NCI-H69 (cell line): ENCODE measurements at regions not wholly inside any gene's neighbourhood (a gene's known extent, or its start where the extent isn't known, plus 50 kb on each side); places are given as distances from the start of the nearest gene placed in this dataset.

ENCODE experiments used
- DNase-seq: peaks from one replicate; lab custom pipeline; 2025; lab: John Stamatoyannopoulos, UW

DNA sequence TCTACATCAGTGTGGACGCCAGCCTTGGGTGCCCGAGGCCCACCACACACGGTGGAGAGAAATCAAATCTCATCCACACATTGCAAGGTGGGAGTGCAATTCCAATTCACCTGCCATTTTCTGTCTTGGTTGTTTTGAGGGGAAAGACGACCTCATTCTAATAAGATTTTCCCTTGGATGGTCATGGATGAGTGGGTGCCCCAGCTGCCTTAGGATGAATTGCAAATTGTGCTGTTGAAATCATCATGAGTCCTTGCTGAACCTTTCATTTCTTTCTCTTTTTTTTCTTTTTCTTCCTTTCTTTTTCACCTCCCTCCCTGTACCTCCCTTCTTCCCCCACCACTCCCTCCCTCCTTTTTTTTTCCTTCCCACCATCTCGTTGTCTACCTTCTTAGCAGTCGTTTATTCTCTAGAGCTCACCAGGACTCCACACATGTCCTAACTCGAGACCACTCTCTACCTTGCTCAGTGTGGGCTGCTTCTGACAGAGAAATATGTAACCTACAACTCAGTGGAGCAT lies 266.9 kb upstream of the NFE2L3 start:
- no peak for DNase-seq

DNA sequence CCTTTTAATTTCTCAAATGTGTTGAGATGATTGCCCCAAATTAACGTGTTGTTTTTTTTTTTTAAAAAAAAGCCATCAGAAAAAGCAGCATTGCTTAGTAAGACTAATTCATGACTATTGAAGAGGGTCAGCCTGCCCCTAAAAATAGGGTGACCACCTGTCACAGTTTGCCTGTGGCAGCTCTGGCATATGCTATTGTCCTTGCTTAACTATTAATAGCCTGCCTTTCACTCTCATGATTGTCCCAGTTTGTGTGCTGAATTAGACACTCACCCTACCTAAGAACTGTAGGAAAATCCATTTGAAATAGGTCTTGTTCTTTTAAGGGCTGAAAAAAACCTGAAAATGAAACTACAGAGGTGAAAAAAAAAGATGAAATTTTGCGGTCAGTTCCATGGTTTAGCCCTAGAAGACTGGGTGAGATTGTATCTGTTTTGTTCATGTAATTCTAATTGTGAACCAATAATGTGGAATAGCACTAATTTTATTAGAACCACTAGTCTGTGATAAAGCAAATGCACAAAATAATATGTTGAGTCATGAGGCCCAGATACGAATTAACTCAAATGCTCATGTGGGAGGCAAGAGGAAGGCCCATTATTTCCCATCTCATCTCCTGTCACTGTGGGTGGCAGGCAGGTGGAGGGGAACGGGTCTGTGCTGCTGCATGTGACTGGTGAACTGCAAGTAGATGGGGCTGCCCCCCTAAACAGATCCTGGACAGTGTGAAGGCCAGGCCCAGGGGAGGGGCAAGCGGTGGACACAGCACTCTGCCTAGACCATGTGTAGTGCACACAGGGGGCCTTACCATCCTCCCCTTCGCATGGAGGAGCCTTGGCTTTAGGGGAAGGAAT lies 265.4 kb upstream of the NFE2L3 start:
- DNase-seq: no peak

DNA sequence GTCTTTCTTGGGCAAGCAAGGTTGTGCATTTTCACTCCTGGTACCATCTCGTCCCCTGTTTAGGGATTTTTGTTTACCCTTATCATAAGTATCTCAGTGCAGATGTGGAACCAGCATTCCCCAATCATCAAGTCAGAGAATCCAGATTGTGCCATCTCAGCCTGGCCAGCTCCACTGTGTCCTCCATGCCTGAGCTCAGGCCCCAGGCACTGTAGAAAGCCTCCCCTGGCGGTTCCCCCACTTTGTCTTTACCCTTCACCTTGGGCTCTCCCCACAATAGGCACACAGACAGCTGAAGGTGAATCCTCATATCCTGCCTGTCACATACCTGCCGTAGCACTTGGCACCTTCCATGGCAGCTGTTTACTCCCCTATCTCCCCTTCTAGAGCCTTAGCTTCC lies 264.7 kb upstream of the NFE2L3 start:
- no peak for DNase-seq

DNA sequence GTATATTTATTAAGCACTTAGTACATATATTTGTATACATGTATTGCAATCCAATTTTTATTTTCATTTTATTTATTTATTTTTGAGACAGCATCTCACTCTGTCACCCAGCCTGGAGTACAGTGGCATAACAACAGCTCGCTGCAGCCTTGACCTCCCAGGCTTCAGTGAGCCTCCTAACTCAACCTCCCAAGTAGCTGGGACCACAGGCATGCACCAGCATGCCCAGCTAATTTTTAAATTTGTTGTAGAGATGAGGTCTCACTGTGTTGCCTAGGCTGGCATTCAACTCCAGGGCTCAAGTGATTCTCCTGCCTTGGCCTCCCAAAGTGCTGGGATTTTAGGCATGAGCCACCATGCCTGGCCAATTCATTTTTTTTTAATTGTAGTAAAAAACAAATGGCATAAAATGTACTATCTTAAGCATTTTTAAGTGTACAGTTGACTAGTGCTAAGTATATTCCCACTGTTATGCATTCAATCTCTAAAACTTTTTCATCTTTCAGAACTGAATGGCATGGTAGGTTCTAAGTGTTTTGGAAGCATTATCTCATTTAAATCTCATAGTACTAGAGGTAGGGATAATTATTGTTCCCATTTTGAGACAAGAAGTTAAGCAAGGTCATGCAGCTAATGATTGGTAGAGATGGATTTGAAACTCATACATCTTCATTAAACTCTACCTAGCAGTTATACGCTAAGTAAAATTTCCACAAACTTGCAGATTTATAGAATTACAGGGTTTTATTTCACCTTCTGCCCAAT lies 264.0 kb upstream of the NFE2L3 start:
- DNase-seq: no peak

DNA sequence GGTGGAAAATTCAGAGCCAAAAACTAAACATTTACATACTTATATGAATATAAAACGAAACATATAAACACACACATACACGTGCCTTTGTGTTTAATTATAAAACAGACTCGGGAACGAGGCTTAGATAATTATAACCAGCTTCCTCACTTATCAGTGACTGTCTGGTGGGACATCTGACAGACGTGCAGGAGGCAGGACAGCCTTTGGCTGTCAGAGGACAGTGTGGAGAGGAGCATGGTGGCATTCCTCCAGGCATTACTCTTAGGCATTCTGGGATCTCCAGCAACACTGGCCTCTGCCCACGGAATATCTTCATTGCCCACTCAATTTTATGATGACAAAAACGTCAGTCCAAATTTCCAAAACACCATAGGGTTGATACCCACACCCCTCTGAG lies 262.2 kb upstream of the NFE2L3 start:
- DNase-seq: no peak

DNA sequence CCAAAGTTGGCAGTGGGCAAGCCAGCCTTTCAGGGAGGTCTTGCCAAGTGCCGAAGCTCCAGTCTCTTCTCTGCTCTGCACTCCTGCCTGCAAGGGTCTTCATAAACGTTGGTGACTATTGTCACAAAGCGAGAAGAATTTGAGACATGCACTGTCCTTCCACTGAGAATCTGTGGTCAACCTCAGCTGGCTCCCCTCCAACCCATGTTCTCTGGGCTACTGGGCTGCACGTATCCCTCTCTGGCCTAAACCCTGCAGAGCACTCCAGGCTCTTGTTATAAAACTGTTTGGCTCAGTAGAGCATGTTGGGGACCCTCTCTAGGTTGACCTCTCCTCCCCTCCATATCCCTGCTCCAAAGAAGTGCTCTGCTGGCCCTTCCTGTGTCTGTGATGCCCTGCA lies 260.4 kb upstream of the NFE2L3 start:
- DNase-seq: no peak

DNA sequence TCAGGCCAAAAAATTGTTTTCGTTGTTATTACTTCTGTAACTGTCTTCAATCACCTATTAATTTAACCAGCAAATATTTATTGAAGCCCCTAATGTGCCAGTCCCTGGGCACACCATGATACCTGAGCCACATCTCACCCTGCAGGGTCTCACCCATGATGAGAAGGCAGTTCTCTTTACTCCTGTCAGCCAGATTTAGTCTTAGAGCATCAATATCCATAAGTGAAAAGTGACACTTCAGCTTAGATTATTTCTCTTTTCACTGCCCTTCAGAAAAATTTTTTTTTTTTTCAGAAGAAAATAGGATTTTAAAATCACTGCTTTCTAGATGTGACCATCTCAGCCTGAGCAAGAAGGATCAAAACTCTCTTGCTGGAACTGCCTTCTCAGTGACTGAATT lies 258.6 kb upstream of the NFE2L3 start:
- peak; percentile 30 for DNase-seq

DNA sequence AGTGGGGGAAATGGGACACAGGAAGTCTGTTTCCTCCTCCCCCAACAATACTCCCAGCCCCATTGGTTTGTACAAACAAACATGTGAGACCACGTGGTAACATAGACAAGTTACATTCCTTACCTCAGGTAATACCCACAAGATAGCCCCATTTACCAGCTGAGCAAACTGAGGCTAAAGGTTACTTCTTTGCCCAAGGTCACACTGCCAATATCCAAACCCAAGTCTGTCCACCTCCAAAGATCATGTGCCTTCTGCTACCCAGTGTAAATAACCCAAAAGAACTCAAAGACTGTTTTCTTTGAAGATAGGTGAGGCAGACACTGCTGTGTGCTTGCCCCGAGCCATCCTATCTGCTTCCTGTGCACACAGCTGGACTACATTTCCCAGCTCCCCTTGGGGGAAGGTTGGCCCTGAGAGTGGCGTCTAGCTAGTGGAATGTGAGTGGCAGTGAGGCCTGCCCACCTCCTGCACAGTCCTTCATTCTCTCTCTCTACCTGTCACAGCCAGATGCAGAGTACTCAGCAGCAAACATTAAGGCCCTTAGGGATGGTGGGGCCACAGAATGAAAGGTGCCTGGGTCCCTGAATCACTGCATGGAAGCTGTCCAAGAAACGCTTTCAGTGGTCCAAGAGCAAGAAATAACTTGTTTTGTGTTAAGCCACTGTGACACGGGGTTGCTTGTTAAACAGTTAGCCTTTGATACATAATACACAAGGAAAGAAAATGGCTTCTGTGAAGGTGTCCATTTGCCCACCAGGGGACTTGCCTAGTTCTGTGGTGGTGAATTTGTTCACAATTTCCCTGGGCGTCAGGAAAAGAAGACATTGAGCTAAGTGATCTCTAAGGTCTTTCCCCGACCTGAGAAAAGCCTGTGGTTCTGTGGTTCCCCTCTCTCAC lies 257.7 kb upstream of the NFE2L3 start:
- DNase-seq: peak; percentile 61

DNA sequence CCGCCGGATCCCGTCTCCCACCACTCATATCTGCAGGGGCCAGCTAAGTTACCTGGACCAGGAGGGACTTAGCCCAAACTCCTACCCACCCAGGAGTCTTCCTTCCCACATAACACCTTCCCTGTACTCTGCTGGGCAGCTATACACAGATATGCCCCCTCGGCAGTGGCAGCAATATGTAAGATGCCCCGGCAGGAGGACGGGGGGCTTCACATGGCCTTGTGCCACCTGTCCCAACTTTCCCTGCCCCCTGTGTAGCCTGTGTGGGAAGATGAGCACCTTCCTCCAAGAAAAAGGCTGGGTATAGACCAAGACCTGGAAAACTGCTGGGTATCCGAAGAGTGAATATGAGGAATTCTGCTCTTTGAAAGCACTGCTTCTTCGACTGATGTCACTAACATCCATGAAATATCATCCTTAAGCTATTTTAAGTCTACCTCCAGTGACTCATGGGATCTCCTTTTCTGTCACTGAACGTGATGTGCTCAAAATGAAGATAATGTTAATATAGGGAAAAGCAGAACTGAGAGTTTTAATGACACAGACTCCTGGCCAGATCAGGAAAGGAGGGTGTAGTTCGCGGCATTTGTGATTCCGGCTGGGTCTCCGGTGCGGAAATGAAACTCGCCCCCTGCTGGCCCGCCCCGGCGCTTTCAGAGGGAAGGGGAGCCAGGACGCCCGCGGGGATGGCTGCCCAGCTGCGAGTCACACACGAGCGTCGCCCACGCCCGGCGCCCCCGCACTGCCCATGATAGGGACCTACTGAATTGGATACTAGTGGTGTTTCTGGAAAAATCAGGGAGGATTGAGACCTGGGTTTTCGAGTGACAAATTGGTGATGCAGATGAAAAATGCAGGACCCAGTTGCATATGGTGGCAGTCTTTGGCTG lies 256.9 kb upstream of the NFE2L3 start:
- peak; percentile 76 for DNase-seq

DNA sequence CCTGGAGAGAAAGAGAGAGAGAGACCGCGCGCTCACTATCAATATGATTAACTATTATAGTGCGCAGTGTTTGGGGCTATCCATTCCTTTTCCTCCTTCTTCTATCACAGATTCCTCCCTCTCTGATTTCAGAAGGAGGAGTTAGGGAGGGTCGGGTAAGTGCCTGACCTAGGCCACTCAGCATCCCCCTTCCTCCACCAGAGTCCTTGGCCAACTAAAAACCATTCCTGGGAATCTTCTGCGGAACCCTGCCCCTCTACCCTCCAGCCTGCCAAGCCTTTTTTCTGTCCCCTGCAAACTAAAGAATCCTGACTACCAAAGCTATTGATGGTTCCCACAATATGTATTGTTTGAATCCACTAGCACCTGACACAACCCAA lies 256.2 kb upstream of the NFE2L3 start:
- no peak for DNase-seq

DNA sequence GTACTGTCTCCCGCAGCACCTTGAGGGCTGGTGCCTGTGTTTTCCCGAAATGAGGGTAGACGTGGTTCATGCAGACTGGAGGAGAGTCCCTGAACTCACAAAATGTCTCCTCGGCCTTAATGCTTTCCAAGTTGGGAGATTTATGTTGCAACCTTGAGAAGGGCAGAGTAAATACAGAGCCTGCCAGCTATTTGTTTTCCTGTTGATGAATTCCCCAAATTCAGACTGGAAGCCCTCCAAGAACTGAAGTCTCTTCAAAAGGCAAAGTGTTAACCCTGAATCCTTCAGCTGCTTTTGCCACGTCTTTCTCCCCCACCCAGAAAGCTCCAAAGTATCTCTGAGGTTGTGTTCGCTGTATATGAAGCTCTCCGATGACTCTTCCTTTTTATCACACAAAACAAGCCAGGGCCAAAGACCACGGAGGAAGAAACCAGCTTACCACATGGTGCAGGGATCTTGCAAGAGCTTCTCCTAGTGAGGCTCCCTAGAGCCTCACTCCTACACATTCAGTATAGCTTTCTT lies 254.7 kb upstream of the NFE2L3 start:
- DNase-seq: no peak

DNA sequence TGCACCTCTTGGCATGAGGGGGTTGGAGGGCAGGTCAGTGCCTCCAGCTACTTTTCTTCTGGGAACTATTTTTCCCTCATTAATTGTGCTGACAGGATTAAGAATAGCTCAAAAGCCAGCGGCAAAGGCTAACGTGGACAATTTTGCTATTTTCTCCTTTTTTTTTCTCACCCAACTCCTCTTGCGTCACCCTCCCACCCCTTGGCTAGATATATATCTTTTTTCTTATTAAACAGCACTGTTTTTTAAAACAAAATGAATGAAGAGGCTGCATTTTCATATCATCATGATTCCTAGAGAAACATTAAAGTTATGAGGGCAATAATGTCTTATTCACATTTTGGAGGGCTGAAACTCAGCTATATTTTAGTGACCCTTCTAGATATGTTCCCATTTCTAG lies 251.8 kb upstream of the NFE2L3 start:
- DNase-seq: no peak

DNA sequence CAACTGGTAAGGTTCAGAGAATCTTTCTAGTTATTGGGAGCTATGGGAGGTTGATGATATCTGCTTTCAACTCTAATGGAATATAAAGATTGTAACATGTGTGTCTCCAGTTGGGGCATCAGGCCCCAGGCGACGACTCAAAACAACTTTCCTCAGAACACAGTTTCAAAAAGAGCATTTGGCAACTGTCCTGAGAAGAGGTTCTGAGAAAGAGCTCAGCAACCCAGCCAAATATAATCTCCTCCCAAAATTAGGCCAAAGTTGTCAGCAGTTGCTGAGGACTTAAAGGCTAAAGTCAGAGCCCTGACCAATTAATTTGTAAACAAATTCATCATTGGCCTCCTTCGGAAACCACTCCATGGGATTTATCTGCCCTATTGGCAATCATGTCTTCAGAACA lies 251.1 kb upstream of the NFE2L3 start:
- DNase-seq: no peak

DNA sequence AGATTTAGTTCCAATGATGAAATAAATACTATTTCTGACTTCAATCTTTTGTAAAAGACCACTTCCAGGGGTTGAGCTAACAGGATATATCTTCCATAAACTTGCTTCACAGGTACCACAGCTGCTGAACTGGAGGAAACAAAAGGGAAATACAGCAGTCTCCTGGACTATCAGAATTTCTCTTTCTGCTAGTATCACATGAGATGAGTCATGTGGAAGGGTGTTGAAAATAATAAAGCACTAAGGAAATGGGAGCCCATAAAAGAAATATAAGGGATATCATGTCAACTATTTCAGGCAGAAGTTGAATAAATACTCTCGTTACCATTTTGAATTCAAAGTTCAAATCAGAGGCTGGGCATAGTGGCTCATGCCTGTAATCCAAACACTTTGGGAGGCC lies 250.3 kb upstream of the NFE2L3 start:
- no peak for DNase-seq

DNA sequence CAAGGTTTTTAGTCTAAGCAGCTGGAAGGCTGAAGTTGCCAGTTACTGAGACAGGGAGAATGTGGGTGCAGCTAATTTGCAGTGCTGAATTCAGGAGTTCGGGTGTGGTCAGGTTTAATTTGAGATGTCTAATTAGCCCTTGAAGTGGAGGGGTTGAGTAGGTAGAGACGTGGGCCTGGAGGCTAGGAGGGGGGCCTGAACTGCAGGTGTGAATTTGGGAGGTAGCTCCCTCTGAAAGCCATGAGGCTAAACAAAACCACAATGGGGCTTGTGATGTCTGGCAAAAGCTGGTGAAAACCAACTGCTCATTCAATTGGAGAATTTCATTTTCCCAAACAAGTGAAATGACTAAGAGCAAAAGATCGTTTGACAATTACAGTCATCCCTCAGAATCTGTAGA lies 246.0 kb upstream of the NFE2L3 start:
- peak; percentile 39 for DNase-seq

DNA sequence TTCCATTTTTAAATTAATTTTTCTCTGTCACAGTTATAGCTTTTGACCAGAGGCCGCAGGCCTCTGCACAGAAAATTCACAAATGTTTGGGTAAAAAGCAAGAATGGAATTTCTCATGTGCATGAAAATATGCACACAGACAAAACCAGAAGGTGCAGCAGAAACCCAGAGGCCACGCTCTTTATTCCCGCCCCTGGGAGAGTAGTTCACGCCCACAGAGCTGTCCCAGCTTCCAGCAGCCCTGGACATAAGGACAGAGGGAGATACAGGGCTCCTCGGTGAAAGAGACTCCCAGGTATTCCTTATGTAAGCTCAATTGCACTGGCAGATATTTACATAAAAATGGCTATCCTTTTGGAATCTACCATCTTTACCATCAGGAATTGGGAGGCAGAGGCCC lies 245.2 kb upstream of the NFE2L3 start:
- no peak for DNase-seq

DNA sequence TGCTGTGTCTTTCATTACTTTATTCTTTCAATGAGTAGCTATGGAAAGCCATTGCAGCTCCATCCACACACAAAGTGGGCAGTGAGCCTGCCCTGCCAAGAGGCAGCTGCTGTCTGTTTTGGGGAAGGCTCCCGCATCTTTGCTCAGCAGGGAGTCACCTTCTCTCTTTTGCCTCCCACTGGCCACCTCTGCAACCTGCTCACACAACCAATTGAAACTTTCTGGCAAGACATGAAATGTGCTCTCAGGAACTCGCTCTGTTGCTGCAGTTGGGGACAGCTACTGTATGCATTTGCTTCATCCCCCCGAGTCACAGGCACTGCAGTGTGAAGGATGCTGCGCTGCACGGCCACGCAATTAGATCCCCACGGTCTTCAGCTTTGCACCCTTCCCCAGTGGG lies 244.8 kb upstream of the NFE2L3 start:
- no peak for DNase-seq

DNA sequence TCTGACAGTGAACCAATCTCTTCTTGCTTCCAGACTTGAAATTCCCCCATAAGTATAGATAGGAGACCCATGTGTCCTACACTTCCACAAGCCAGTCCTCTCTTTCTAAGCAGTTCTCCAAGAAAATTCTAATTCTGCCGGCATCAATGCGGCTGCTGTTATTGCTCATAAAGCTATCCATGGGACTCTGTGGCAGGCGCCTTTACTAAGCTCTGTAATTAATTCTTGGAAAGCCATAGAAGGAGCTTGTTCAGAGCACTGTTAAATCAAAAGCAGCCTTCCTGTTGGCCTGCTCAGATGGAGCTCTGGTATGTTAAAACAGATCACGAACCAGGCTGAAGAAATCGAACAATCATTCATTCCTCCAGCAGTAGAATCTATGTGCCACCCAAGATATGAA lies 244.3 kb upstream of the NFE2L3 start:
- no peak for DNase-seq

DNA sequence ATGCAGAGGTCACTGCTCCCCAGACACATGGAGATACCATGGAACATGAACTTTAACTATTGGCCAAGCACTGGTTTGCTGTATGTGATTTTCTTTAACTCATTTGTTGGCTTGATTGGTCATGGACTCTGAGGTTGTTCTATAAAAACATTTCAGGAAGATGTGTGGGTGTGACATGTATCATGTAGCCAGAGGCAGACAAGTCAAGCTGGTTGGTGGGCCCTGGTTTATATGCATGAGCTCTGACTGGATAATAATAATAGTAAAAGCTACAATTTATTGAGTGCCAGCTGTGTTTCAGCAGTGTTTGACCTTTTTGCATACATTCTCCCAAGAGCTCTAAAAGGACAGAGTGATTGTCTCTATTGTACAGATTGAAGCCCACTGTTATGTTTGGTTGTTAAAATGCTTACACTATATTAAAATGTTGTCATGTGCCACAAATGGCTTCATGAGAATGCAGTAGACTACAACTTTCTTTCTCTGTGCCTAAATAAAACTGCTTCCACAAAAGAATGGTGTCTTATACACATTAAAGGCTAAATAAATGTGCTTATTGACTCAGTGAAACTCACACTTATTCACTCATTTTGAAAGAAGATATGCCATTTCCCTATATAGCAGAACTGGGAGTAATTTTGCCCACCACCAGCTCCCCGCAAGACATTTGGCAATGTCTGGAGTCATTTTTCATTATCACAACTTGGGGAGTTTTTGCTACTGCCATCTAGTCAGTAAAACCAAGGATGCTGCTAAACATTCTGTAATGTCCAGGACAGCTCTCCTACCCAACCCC lies 243.6 kb upstream of the NFE2L3 start:
- DNase-seq: no peak
